ENCODE measurements at regions not wholly inside any gene's neighbourhood (a gene's known extent, or its start where the extent isn't known, plus 50 kb on each side); places are given as distances from the start of the nearest gene placed in this dataset.

GRCh38 chr16:79982862-79983261 lies 382.3 kb upstream of the MAF start:
- DNase-seq (ENCODE audit: extremely low read depth, low read depth) = no peak
- no peak for TF ChIP-seq CTCF (IDR thresholded peaks at IDR 0.05; ENCODE audit: low read depth, low read length)

- TF ChIP-seq CTCF (IDR thresholded peaks at IDR 0.05; ENCODE audit: low read depth, low read length) = no peak
- no peak for DNase-seq (ENCODE audit: extremely low read depth, low read depth)
These were observed 381.8 kb upstream of the MAF start for GRCh38 chr16:79982361-79982760.

- TF ChIP-seq CTCF (IDR thresholded peaks at IDR 0.05; ENCODE audit: low read depth, low read length) = no peak
- no peak for DNase-seq (ENCODE audit: extremely low read depth, low read depth)
These were observed 381.3 kb upstream of the MAF start for GRCh38 chr16:79981814-79982213.

GRCh38 chr16:79980650-79981521 lies 380.3 kb upstream of the MAF start:
- TF ChIP-seq CTCF (IDR thresholded peaks at IDR 0.05; ENCODE audit: low read depth, low read length) = no peak
- no peak for DNase-seq (ENCODE audit: extremely low read depth, low read depth)

- TF ChIP-seq CTCF (IDR thresholded peaks at IDR 0.05; ENCODE audit: low read depth, low read length) = no peak
- no peak for DNase-seq (ENCODE audit: extremely low read depth, low read depth)
These were observed 377.7 kb upstream of the MAF start for GRCh38 chr16:79977940-79978836.

- TF ChIP-seq CTCF (IDR thresholded peaks at IDR 0.05; ENCODE audit: low read depth, low read length) = no peak
- DNase-seq (ENCODE audit: extremely low read depth, low read depth) = no peak
These were observed 372.8 kb upstream of the MAF start for GRCh38 chr16:79973320-79973719.
